GM18909 (cell line): ENCODE measurements at regions not wholly inside any gene's neighbourhood (a gene's known extent, or its start where the extent isn't known, plus 50 kb on each side); places are given as distances from the start of the nearest gene placed in this dataset.

Experiments
- ATAC-seq: cut with Tn5 transposase; IDR thresholded peaks from one replicate; pipeline ENCODE4 v1.9.1; 2021; ENCODE audit warnings: mild to moderate bottlenecking; ENCODE audit not compliant: unreplicated experiment, poor library complexity

DNA sequence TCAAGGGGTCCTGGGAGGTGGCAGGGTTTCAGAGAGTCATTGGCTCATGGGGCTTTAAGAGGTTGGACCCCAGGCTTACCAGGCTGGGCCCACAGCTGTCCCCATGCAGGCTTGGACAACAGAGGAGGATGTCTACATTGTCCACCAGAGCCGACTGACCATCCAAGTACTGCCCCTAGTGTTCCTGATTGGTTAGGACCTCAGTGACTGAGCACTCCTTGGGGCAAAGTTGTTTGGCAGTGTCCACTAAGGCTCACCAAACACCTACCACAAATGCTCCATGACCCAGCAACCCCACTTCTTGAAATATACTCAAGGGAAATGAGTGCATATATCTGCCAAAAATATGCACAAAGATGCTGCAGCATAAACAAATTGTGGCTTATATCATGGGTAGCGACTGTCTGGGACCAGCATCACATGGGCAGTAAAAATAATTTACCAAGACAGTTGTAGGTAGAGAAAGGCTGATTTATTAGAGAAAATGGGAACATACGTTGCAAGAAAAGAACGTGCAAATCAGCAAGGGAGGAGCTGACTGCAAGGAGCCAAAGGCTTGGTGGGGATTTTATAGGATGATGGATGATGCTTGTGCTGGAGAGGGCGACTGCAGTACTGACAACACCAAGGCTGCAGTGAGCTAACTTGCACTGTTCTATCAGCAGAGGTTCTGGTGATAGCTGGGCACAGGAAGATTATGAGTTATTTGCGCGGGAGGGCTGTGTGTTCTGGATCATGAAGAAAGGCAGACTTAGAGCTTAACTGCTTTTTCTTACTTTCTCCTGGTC is 265.2 kb downstream of the GADD45G start:
- ATAC-seq: no peak

DNA sequence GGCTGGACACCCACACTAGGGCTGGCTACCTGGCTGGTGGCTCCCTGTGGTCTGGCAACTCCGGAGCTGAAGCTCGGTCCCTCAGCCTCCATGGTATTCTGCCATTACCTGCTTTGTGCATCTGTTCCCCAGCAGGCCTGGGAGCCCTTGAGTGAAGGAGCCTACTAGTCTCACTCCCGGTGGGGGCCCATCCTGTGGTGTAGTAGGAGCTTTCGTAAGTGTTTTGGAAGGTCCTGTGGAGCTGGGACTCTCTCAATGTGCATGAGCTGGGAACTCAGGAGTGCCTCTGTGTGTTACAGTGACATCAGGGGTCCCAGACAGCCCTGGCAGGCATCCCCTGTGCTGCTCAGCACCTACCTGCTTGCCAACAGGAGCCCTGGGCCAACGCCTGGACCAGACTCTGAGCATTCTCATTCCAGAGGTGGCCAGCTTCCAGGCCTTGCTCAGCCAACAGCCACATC is 267.1 kb downstream of the GADD45G start:
- no peak for ATAC-seq

DNA sequence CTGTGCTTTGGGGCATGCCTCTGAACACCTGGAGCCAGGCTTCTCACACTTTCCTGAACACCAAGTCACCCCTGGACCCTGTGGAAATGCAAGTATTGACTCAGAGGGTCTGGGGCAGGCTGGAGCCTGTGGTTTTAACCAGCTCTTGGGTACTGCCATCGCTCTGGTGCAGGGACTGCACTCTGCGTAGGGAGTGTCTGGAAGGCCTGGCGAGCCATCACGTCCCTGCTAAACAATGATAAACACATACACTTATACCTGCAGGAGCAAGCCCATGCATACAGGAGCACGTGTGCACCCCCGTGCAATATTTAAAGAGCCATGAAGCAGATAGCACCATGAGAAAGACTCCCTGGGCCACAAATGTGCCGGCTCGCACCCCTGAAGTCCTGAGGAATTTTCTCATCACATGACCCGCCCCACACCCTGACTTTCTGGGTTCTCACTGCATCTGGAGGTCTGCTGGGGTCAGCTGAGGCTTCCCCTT is 267.7 kb downstream of the GADD45G start:
- no peak for ATAC-seq

DNA sequence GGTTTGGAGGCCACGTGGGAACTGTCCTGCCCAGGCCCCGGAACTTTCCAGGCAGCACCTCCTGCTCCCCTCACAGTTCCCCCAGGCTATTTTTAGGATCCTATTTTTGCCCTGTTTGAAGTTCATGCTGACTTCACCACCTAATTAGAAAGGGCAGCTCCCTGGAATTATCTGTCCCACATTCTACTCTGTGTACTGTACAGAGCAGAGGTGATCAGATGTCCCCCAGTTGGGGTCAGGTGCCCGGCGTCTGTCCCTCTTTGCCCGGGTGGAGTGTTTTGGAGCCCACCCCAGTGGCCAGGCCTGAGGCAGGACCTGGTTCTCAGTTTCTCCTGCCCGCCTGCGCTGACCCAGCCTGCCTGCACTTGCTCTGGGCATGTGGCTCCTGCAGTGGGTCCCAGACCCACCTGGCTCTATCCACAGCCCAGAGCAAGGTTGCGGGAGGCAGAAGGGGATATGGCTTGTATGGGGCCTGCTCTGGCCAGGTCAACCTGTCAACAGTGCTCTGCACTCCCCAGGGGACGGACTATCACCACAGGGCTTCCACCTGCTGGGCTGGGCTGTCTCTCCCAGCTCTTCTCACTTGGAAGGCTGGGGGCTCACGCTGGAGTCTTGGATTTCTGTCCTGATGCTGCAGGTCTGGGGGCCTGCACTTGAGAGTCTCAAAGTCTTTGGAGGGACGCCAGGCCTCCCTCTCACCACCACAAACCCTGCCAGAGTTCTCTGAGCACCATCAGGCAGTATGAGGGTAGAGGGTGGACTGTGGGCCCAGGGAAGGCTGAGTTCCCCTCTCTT is 268.3 kb downstream of the GADD45G start:
- ATAC-seq: no peak

DNA sequence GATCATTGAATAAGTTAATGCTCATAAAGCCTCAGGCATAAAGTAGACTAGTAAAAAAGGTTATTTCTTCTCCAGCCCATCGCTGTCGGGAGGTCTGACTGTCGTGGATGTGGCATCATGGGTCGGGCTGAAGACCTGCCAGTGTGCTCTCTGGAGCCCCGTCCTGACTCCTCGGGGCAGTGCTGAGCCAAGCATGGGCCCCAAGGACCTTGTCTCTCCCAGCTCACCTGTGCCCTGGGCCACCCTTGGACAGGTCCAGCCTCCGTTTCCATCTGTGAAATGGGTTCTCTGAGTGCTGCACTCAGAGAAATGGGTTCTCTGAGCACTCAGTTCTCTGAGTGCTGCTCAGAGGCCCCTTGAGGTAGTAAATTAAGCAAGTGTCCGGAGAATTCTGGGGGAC is 269.0 kb downstream of the GADD45G start:
- no peak for ATAC-seq

DNA sequence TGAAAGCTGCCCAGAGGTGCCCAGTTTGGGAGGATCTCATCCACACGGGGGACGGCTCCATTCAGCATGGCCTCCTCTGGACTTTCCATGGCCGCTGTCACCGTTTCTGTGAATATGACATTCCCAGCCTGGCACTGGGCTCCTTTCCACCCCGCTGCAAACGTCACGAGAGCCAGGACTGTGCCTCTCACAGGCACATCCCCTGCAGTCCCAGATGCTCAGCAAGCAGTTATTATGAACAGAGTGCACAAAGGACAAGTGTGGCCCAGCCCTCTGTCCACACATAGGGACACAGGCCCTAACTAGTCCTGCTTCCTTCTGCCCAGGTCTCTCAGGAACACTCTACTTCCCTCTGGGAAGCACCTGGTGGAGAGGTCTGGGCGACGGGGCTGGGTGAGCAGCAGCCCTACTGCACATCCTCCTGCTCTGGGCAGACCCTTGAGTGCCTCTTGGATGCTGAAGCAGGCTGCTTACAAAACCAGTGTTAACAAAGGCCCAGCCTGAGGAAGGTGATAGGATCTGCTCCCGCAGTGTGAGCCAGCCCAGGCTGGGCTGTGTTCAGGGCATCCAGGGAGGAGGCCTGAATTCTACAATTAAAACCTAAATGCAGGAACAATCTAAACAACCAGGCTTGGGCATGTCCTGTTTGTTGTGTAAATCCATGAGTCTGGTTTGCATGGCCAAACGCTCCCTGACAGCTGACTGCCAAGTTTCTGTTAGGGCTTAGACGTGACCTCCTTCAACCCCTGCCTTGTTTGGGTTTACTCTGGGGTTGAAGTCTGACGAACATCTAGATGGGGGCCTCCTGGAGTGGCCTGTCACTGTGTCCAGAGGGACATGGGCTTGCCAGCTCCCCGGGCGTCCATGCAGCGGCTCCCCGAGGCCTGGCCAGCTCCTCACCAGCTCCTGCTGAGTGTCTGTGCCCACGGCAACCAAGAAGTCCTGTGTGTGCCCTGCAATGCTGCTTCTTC is 269.8 kb downstream of the GADD45G start:
- ATAC-seq: no peak

DNA sequence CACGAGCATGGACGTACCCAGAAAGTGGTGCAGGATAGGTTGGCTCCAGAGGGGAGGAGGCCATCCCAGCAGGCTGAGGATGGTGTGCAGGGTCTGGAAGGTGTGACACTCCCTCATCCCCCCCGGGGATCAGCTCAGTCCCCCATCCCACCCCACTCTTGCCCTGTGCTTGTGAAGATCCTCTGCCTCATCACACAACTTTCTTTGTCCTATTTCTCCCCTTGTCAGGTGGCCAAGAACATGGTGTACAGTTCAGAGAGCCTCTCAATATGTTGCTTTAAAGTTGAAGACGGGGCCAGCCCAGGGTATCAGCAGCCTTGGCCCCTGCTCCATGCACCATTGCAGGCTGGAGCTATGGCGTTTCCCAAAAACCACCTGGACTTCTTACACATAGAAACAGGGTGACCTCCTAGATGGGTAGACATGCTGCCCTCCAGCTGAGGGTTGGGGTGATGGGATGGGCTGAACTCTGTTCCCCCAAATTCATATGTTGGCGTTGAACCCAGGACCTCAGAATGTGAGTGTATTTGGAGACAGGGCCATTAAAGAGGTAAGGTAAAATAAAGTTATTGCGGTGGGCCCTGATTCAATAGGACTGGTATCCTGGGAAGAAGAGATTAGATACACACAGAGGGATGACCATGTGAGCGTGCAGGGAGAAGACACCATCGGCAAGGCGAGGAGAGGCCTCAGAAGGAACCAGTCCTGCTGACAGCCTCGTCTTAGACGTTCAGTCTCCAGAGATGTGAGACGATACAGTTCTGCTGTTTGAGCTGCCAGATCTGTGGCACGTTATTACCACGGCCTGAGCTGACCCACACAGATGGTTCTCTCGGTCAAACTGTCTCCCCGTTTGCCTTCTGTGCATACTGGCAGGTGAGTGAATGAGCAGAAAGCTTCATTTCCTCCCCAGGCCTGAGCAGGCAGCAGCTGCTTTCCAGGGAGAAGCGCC is 272.5 kb downstream of the GADD45G start:
- ATAC-seq: no peak

DNA sequence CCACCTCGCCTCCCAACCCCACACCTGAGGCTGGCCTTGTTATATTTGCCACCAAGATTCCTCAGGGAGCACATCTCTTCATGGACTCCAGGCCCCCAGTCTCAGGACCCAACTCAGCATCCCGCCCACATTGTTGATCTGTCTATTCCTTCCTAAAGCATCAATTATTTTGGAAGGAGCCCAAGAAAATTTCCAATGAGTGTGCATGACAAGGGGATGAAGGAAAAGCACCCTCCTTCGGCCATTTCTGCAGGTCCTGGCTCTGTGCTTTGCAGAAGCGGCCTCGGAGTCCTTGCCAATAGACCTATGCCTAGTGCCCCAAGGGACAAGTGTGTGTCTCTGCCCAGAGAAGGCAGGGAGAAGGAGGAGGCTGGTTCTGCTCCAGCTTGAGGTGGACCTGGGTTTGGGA is 273.2 kb downstream of the GADD45G start:
- no peak for ATAC-seq

DNA sequence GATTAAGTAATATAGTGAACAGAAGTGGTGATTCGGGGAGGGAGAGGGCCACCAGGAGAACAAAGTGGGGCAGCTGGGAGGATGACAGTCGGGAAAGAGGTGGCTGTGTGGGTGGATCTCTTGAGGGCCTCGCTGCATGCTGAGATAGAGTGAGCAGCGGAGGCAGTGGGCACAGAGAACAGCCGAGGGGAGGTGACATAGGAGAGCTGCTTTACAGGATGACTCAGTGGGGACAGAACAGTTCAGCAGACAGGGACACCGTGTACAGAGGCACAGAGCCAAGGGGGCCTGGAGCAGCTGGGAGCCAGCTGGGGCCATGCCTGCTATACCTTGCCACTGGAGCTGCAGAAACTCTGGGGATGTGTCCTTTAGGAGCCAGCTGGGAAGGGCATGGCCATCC is 273.9 kb downstream of the GADD45G start:
- no peak for ATAC-seq

DNA sequence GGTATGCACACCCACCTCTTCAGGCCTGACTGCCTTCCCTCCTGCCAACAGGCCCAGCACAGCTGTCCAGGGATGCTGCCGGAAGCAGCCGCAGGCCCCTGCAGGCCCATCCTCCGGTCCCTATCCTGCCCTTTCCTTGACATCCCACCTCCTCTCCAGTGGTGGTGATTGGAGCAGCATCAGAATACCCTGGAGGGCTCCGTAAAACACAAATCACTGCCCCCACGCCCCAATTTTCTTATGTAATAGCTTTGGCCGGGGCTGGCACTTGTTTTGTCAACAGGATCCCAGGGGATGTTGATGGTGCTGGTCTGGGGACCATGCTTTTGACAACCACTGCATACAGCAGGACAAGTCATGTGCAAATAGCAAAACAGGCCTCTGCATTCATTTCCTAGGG is 274.5 kb downstream of the GADD45G start:
- ATAC-seq: no peak

DNA sequence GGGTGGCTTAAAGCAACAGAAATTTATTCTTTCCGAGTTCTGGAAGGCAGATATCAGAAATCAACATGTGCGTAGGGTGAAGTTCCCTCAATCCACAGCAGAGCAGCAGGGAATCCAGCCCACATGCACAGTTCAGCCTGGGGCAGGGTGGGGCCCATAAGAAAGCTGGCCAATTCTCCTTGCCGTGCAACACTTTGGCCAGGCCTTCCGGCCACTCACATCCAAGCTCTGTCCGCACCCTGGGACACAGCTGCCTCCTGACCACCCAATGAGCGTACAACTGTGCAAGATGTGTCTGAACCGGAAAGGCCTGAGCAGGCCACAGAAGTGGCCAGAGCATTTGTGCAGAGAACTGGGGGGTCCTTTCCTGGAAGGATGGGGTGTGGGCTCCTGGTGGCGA is 274.9 kb downstream of the GADD45G start:
- no peak for ATAC-seq

DNA sequence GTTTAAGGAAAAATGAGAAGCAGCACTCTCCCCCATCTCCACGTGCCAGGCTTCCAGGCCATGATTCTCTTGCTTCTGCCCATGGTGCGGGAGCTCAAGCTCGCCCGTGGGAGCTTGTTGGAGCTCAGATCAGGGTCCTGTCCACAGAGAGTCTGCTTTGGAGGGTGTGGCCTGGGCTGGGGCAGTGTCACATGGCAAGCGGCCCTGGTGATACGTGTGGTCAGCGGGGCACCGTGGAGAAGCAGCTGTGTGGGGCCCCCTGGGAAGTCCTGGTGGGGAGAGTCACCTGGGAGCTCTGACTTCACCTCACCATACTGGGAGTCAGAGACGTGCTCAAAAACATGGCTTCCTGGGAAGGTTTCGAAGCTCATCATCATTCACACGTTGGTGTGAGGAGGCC is 275.3 kb downstream of the GADD45G start:
- no peak for ATAC-seq

DNA sequence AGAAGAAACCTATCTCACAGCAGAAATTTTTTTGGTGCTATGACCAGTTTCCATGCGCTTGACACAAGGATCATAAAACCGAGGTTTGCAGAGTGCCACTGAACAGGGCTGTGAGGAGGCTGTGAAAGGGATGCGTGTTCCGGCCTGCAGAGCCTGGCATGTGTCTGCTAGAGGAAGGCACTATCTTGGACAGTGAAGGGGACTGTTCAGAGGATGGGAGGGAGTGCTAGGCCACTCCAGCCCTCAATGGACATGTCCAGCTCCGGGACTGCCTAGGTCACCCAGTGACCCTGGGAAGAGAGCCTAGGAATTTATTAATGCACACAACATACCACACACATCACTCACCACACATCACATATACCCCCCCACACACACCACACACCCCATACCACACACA is 275.9 kb downstream of the GADD45G start:
- no peak for ATAC-seq

DNA sequence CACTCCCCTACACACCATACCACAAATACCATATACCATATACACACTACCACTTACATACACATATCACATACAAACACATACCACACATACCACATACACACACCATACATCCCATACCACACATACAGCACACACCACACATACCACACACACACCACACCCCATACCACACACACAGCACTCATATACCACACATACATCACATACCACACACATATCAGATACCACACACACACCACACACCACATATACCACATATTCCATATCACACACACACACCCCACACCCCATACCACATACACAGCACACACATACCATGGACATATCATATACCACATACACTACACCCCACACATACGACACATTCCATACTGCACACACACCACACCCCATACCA is 276.6 kb downstream of the GADD45G start:
- ATAC-seq: no peak

DNA sequence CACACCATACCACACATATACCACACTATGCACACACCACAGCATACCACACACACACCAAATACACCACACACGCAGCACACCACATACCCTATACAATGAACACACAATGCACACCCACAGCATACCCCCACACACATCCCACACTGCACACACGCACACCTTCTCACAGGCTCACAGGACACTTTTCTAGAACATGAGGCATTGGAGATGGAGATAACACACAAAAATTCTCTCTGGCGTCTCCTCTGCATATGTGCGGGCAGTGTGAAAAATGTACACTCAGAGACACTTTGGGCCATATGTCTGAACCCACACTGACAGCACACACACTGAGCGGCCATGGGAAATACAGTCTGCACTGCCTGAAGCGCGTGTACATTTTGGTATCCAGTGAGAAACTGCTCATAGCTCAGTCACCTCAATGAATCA is 278.1 kb downstream of the GADD45G start:
- no peak for ATAC-seq

DNA sequence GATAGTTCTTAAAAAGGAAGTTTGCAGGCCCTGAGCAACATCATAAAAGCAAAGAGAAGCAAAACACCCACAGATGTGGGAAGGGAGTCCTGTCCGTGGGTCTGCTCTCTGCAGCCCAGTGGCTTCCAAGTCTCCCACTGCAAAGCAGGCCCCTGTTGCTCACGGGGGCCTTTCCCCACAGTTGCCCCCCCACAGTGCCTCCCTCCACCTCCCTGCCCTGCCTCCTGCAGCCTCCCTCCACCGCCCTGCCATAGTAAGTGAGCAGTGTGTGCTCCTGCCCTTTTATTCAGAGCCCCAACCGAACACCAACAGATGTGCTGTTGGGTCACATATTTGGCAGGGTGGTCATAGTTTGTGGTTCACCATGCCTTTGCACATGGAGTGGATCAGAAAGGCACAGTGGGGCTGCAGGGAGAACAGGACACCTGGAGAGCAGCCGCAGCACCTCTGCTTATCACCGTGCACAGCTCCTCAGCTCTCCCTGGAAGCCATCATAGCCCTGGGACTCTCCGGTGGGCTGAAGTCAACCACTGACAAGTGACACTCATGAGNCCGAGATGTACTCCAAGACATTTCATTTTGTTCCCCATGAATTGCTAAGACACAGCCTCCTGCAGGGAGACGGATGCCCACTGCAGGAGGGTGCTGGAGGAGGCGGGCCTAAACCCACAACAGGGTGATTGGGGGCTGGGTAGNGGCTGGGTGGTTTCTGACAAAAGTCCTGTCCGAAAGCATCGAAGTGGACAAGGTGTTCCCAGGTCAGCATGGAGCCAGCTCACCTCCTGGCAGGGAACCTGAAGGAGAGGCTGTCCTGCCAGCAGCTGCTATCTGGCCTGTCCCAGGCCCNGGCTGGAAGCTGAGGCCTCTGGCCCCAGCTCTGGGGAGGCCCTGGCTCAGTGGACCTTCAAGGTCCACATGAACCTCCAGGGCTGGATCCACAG is 278.9 kb downstream of the GADD45G start:
- ATAC-seq: no peak

DNA sequence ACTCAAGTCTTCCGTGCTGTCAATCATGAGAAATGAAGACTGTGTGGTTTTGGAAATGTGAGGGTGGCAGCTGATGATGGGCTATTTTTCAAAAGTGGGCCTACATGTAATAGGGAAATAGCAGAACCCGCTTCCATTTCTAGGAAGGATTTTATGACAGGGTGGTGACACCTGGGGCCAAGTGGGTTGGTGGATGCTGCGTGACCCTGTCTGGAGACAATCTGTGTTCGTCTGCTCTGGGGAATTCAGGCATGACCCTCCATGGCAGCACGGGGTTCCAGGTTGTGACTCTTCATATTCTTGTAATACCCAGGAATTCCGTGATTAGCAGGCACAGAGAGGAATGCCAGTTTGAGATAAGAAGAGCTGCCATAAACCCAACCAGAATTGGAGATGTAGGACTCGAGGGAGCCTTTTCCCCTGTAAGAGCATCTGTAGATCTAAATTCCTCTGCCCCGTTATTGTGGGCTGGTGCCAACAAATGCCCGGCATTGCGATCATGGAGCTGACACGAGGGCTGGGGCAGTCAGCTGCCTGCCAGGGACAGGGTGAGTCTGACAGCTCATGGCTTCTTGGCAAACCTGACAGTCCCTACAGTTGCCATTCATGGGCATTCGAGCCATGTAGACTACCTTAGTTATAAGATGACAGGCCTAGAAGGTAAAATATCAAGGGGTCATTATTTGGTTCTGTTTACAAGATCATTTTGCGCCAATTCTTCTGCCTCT is 279.7 kb downstream of the GADD45G start:
- no peak for ATAC-seq

DNA sequence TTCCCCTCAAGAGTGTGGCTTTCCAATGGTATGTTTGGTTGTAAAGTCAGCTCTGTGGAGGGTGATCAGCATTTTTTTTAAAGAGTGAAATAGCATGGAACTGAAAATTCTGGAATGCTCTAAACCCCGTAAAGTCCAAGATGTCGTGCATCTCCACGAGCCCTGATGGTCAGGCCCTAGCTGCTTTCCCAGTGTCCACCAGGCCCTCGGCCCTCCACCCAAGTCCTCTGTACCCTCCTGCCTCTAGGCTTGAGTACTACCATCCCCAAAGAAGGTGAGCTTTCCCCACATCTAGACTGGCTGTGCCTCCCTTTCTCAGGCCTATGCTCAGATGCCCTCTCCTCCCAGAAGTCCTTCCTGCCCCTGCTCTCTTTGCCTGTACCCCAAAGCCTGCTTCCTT is 280.3 kb downstream of the GADD45G start:
- ATAC-seq: no peak
